HG03442 (cell line): ENCODE measurements at regions not wholly inside any gene's neighbourhood (a gene's known extent, or its start where the extent isn't known, plus 50 kb on each side); places are given as distances from the start of the nearest gene placed in this dataset.

Experiments
- ATAC-seq: cut with Tn5 transposase; IDR thresholded peaks from one replicate; pipeline ENCODE4 v1.9.1; 2021; ENCODE audit warnings: mild to moderate bottlenecking, moderate library complexity; ENCODE audit not compliant: unreplicated experiment

GRCh38 chr16:16867973-16868372 is 489.0 kb downstream of the NPIPA7 start:
- no peak for ATAC-seq

GRCh38 chr16:16868727-16869126 is 489.8 kb downstream of the NPIPA7 start:
- no peak for ATAC-seq

GRCh38 chr16:16869746-16870145 is 490.8 kb downstream of the NPIPA7 start:
- ATAC-seq = no peak

- no peak for ATAC-seq
These were observed 492.3 kb downstream of the NPIPA7 start for GRCh38 chr16:16871196-16871595.

GRCh38 chr16:16877061-16877460 is 498.1 kb downstream of the NPIPA7 start:
- no peak for ATAC-seq

- no peak for ATAC-seq
These were observed 500.8 kb downstream of the NPIPA7 start for GRCh38 chr16:16879567-16880251.

- no peak for ATAC-seq
These were observed 502.9 kb downstream of the NPIPA7 start for GRCh38 chr16:16881814-16882213.

- ATAC-seq = no peak
These were observed 503.8 kb downstream of the NPIPA7 start for GRCh38 chr16:16882766-16883165.

- no peak for ATAC-seq
These were observed 505.5 kb downstream of the NPIPA7 start for GRCh38 chr16:16884451-16884850.

- no peak for ATAC-seq
These were observed 508.3 kb downstream of the NPIPA7 start for GRCh38 chr16:16887193-16887592.

- ATAC-seq = no peak
These were observed 512.0 kb downstream of the NPIPA7 start for GRCh38 chr16:16890964-16891363.

GRCh38 chr16:16904601-16905000 is 525.7 kb downstream of the NPIPA7 start:
- no peak for ATAC-seq

- no peak for ATAC-seq
These were observed 526.9 kb downstream of the NPIPA7 start for GRCh38 chr16:16905850-16906249.

GRCh38 chr16:16907089-16907488 is 528.1 kb downstream of the NPIPA7 start:
- ATAC-seq = no peak

GRCh38 chr16:16908077-16908476 is 529.1 kb downstream of the NPIPA7 start:
- ATAC-seq = no peak

- ATAC-seq = no peak
These were observed 530.2 kb downstream of the NPIPA7 start for GRCh38 chr16:16909126-16909525.

GRCh38 chr16:16910666-16911065 is 531.7 kb downstream of the NPIPA7 start:
- ATAC-seq = no peak

GRCh38 chr16:16915771-16916170 is 536.8 kb downstream of the NPIPA7 start:
- ATAC-seq = no peak

GRCh38 chr16:16917191-16917785 is 538.3 kb downstream of the NPIPA7 start:
- ATAC-seq = no peak

- no peak for ATAC-seq
These were observed 544.5 kb downstream of the NPIPA7 start for GRCh38 chr16:16923479-16923878.

- no peak for ATAC-seq
These were observed 545.7 kb downstream of the NPIPA7 start for GRCh38 chr16:16924613-16925012.

- no peak for ATAC-seq
These were observed 545.3 kb downstream of the XYLT1 start for GRCh38 chr16:16925432-16925831.
